ENCODE measurements at regions not wholly inside any gene's neighbourhood (a gene's known extent, or its start where the extent isn't known, plus 50 kb on each side); places are given as distances from the start of the nearest gene placed in this dataset.

- Histone ChIP-seq H3K4me2 (ENCODE audit: insufficient read depth, low read length) (no peak overlapping the region), H4K20me1 (ENCODE audit: insufficient read depth, low read length) (no peaks in the 10 kb centered on the region), H2AFZ (ENCODE audit: low read length) (no peak overlapping the region), H3K79me2 (ENCODE audit: insufficient read depth, low read length) (no peaks in the 10 kb centered on the region), H3K4me3 (ENCODE audit: insufficient read depth, low read length) (no peak overlapping the region), H3K36me3 (ENCODE audit: insufficient read depth, low read length) (no peaks in the 10 kb centered on the region), H3K4me1 (ENCODE audit: insufficient read depth, low read length) (no peaks in the 10 kb centered on the region), H3K27ac (ENCODE audit: low read depth, low read length) (no peak overlapping the region), H3K9me3 (ENCODE audit: low read depth, low read length) (no peaks in the 10 kb centered on the region), H3K27me3 (ENCODE audit: insufficient read depth, low read length) (no peaks in the 10 kb centered on the region)
- no peak for DNase-seq (ENCODE audit: insufficient read length, low spot score, missing footprints)
- TF ChIP-seq CTCF (IDR thresholded peaks at IDR 0.05; ENCODE audit: extremely low read depth, low read depth, low read length), result no peak
These were observed 146.3 kb upstream of the CNOT2 start for GRCh38 chr12:70096759-70097410.

- H3K36me3 ChIP-seq (ENCODE audit: insufficient read depth, low read length), result no peaks in the 10 kb centered on the region
These were observed 142.2 kb upstream of the CNOT2 start for GRCh38 chr12:70101064-70101463.

GRCh38 chr12:70106347-70106746, 136.9 kb upstream of the CNOT2 start:
- no peak overlapping the region for H3K4me3 ChIP-seq (ENCODE audit: insufficient read depth, low read length)
- H3K9me3 ChIP-seq (ENCODE audit: low read depth, low read length), result no peaks in the 10 kb centered on the region
- TF ChIP-seq CTCF (IDR thresholded peaks at IDR 0.05; ENCODE audit: extremely low read depth, low read depth, low read length), result no peak
- no peaks in the 10 kb centered on the region for H3K27me3 ChIP-seq (ENCODE audit: insufficient read depth, low read length)
- H4K20me1 ChIP-seq (ENCODE audit: insufficient read depth, low read length), result no peaks in the 10 kb centered on the region
- H3K4me1 ChIP-seq (ENCODE audit: insufficient read depth, low read length), result no peaks in the 10 kb centered on the region
- no peak for DNase-seq (ENCODE audit: insufficient read length, low spot score, missing footprints)
- no peak overlapping the region for H3K4me2 ChIP-seq (ENCODE audit: insufficient read depth, low read length)
- no peak overlapping the region for H2AFZ ChIP-seq (ENCODE audit: low read length)
- no peaks in the 10 kb centered on the region for H3K36me3 ChIP-seq (ENCODE audit: insufficient read depth, low read length)
- no peaks in the 10 kb centered on the region for H3K79me2 ChIP-seq (ENCODE audit: insufficient read depth, low read length)
- no peak overlapping the region for H3K27ac ChIP-seq (ENCODE audit: low read depth, low read length)

More at GRCh38 chr12:70101064-70101463, 142.2 kb upstream of the CNOT2 start:
- H3K27me3 ChIP-seq (ENCODE audit: insufficient read depth, low read length), result no peaks in the 10 kb centered on the region
- no peak overlapping the region for H3K4me2 ChIP-seq (ENCODE audit: insufficient read depth, low read length)
- no peaks in the 10 kb centered on the region for H3K79me2 ChIP-seq (ENCODE audit: insufficient read depth, low read length)
- no peak for DNase-seq (ENCODE audit: insufficient read length, low spot score, missing footprints)
- H4K20me1 ChIP-seq (ENCODE audit: insufficient read depth, low read length), result no peaks in the 10 kb centered on the region
- no peak overlapping the region for H2AFZ ChIP-seq (ENCODE audit: low read length)
- no peak for TF ChIP-seq CTCF (IDR thresholded peaks at IDR 0.05; ENCODE audit: extremely low read depth, low read depth, low read length)
- no peak overlapping the region for H3K27ac ChIP-seq (ENCODE audit: low read depth, low read length)
- H3K4me3 ChIP-seq (ENCODE audit: insufficient read depth, low read length), result no peak overlapping the region
- H3K9me3 ChIP-seq (ENCODE audit: low read depth, low read length), result no peaks in the 10 kb centered on the region
- H3K4me1 ChIP-seq (ENCODE audit: insufficient read depth, low read length), result no peaks in the 10 kb centered on the region

- no peak for TF ChIP-seq CTCF (IDR thresholded peaks at IDR 0.05; ENCODE audit: extremely low read depth, low read depth, low read length)
- H3K4me1 ChIP-seq (ENCODE audit: insufficient read depth, low read length), result no peaks in the 10 kb centered on the region
- no peak overlapping the region for H2AFZ ChIP-seq (ENCODE audit: low read length)
- H3K4me3 ChIP-seq (ENCODE audit: insufficient read depth, low read length), result no peak overlapping the region
- H4K20me1 ChIP-seq (ENCODE audit: insufficient read depth, low read length), result no peaks in the 10 kb centered on the region
- H3K36me3 ChIP-seq (ENCODE audit: insufficient read depth, low read length), result no peaks in the 10 kb centered on the region
- no peaks in the 10 kb centered on the region for H3K27me3 ChIP-seq (ENCODE audit: insufficient read depth, low read length)
- H3K79me2 ChIP-seq (ENCODE audit: insufficient read depth, low read length), result no peaks in the 10 kb centered on the region
- no peak overlapping the region for H3K27ac ChIP-seq (ENCODE audit: low read depth, low read length)
- H3K4me2 ChIP-seq (ENCODE audit: insufficient read depth, low read length), result no peak overlapping the region
- no peak for DNase-seq (ENCODE audit: insufficient read length, low spot score, missing footprints)
- H3K9me3 ChIP-seq (ENCODE audit: low read depth, low read length), result no peaks in the 10 kb centered on the region
These were observed 133.1 kb upstream of the CNOT2 start for GRCh38 chr12:70110085-70110484.
